Common myeloid progenitor, CD34-positive (primary cell): ENCODE measurements at regions not wholly inside any gene's neighbourhood (a gene's known extent, or its start where the extent isn't known, plus 50 kb on each side); places are given as distances from the start of the nearest gene placed in this dataset.

ENCODE experiments used
- CTCF ChIA-PET: fragments of 350-600 bp; sonication (Branson Sonifier 250); formaldehyde crosslinking; loops from one replicate; lab custom pipeline; 2021; ENCODE audit warnings: antibody characterized with exemption; lab: Charles Lee
- POLR2A ChIA-PET: fragments of 350-600 bp; sonication (Branson Sonifier 250); formaldehyde crosslinking; loops from one replicate; lab custom pipeline; 2021; ENCODE audit warnings: antibody characterized with exemption; lab: Charles Lee
- DNase-seq, 3 donors: peaks; one replicate each; pipeline versions ENCODE4 v3.0.0 to v3.0.0-alpha.2; 2013
- H3K27ac ChIP-seq, 2 experiments: 1 replicate in 1 of 2; 2 replicates in 1 of 2; pipeline ENCODE4 v1.7.0; 2013; ENCODE audit warnings: inconsistent platforms in 2 of 2, low read length in 2 of 2, mild to moderate bottlenecking in 2 of 2, low read depth in 1 of 2, moderate library complexity in 1 of 2; ENCODE audit not compliant: severe bottlenecking in 2 of 2, insufficient read depth in 1 of 2, poor library complexity in 1 of 2
- H3K27me3 ChIP-seq, 5 experiments: replicated peaks in 2 of 5; 1 replicate in 3 of 5; 2 replicates in 2 of 5; pipeline versions ENCODE4 v1.6.1 to v1.7.0; 2013; ENCODE audit warnings: low read length in 4 of 5, mild to moderate bottlenecking in 2 of 5, moderate library complexity in 2 of 5, inconsistent platforms in 1 of 5; ENCODE audit not compliant: insufficient read depth in 5 of 5, control insufficient read depth in 4 of 5
- H3K36me3 ChIP-seq, 4 experiments: 1 replicate in 2 of 4; 2 replicates in 2 of 4; pipeline versions ENCODE4 v1.6.1 to v1.7.0; 2013; ENCODE audit warnings: low read length in 3 of 4, control low read depth in 1 of 4, mild to moderate bottlenecking in 1 of 4; ENCODE audit not compliant: control insufficient read depth in 4 of 4, insufficient read depth in 4 of 4
- H3K4me1 ChIP-seq, 4 experiments: 1 replicate in 3 of 4; 2 replicates in 1 of 4; pipeline versions ENCODE4 v1.6.1 to v1.7.1; 2013; ENCODE audit warnings: low read length in 3 of 4, mild to moderate bottlenecking in 3 of 4, control low read depth in 1 of 4, inconsistent platforms in 1 of 4, moderate library complexity in 1 of 4; ENCODE audit not compliant: control insufficient read depth in 4 of 4, insufficient read depth in 4 of 4; ENCODE audit errors: control extremely low read depth in 1 of 4
- H3K4me3 ChIP-seq, 7 experiments: 1 replicate in 4 of 7; 2 replicates in 3 of 7; pipeline versions ENCODE4 v1.5.1 to v1.7.0; 2013; ENCODE audit warnings: mild to moderate bottlenecking in 7 of 7, low read length in 6 of 7, moderate library complexity in 6 of 7, inconsistent platforms in 2 of 7, low read depth in 2 of 7, control low read depth in 1 of 7; ENCODE audit not compliant: insufficient read depth in 4 of 7, control insufficient read depth in 1 of 7; ENCODE audit errors: extremely low read depth in 1 of 7
- H3K9me3 ChIP-seq, 5 experiments: 1 replicate in 4 of 5; 2 replicates in 1 of 5; pipeline versions ENCODE4 v1.6.1 to v1.7.1; 2013; ENCODE audit warnings: low read length in 4 of 5, mild to moderate bottlenecking in 2 of 5, inconsistent platforms in 1 of 5, low read depth in 1 of 5, moderate library complexity in 1 of 5; ENCODE audit not compliant: control insufficient read depth in 4 of 5, insufficient read depth in 2 of 5; ENCODE audit errors: control extremely low read depth in 1 of 5
- WGBS: methylation state at CpG from one replicate; pipeline ENCODE4 v1.1.5; 2013; ENCODE audit not compliant: insufficient coverage; 5-methylcytosine and 5-hydroxymethylcytosine counted together

DNA sequence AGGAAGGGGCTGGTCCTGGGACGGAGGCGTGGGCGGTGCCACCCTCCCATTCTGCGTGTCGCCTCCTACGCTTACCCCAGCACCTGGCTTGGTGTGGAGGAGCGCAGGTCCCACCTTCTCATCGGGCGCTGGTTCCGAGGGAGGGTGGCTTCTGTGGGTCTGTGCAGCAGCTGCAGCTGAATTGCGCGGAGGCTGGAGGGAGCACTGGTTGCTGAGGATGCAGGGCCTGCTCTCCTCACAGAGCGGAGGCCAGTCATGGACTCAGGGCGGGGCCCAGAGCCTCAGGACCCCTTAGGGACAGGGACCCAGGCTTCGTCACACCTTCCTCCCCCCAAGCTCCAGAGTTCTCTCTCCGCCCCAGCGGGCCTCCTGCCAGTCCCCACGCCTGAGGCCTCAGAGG, 127.8 kb upstream of the MAP3K4 start:
- CTCF ChIA-PET: interaction anchor here (0.8 kb wide), 1 partner anchor 116 kb away, joined by 3 read pairs; no protein-coding TSS in a partner anchor
- H3K4me3 ChIP-seq: no peak overlapping the region
- WGBS: 96% methylated on average over 15 of the region's 18 CpGs
- peaks cover 0 to 3% (median 0%) of the 10 kb centered on the region in 5 experiments for H3K9me3 ChIP-seq
- H3K27me3 ChIP-seq: no peaks in the 10 kb centered on the region
- DNase-seq: no peak
- no peaks in the 10 kb centered on the region for H3K4me1 ChIP-seq
- H3K27ac ChIP-seq: no peak overlapping the region
- POLR2A ChIA-PET: no interaction called here
- no peaks in the 10 kb centered on the region for H3K36me3 ChIP-seq

DNA sequence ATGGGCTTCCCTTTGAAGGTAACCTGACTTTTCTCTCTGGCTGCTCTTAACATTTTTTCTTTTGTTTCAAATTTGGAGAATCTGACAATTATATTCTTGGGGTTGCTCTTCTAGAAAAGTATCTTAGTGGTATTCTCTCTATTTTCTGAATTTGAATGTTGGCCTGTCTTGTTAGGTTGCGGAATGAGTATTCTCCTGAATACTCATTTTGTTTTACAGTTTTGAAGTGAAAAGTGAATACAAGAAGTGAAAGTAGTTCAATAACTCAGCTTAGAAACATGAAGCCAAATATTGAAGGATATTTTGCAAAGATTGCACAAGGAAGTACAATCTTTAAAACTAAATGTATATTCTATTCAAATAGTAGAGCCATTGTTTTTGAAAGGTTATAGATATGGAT, 120.2 kb upstream of the MAP3K4 start:
- CTCF ChIA-PET: no interaction called here
- no peak for DNase-seq
- H3K9me3 ChIP-seq: peaks cover 0 to 3% (median 0%) of the 10 kb centered on the region in 5 experiments
- H3K27ac ChIP-seq: no peak overlapping the region
- H3K27me3 ChIP-seq: no peaks in the 10 kb centered on the region
- no peak overlapping the region for H3K4me3 ChIP-seq
- H3K4me1 ChIP-seq: no peaks in the 10 kb centered on the region
- WGBS: no CpG with 5 or more reads among the region's 1 CpG
- no peaks in the 10 kb centered on the region for H3K36me3 ChIP-seq
- POLR2A ChIA-PET: no interaction called here

DNA sequence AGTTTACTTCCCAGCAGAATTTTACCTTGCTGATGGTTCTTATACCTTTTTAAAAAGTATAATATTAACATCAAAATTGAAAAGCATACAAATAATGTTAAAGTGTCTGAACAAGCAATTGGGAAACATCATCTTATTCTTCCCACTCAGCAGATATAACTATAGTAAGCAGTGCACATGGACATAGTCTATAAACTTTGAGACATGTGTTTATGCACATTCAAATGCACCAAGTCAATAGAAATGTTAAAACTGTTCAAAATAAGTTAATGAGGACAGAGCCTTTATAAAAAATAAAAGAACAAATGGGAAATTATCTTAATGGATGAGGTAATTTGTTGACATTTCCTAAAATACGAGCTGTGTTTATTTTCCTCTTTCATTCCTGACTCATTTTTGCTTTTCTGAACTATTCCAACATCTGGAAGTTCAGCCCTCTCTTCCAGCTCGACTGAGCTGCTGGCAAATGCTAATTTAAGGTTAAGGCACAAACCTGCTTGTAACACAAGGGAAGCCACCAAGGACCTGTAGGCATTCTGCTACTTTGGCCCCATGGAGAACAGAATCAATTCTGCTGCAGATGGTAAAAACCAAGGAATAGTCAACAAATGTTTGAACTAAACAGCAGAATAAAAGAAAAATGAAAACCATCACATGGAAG, 110.3 kb upstream of the MAP3K4 start:
- H3K27me3 ChIP-seq: no peaks in the 10 kb centered on the region
- H3K4me1 ChIP-seq: no peaks in the 10 kb centered on the region
- 0% methylated on average over 1 of the region's 2 CpGs for WGBS
- no peak for DNase-seq
- CTCF ChIA-PET: no interaction called here
- no peak overlapping the region for H3K27ac ChIP-seq
- no peaks in the 10 kb centered on the region for H3K36me3 ChIP-seq
- POLR2A ChIA-PET: no interaction called here
- H3K4me3 ChIP-seq: no peak overlapping the region
- no peaks in the 10 kb centered on the region for H3K9me3 ChIP-seq

GRCh38 chr6:160882006-160882405, 109.6 kb upstream of the MAP3K4 start:
- Histone ChIP-seq H3K36me3 (no peaks in the 10 kb centered on the region), H3K4me1 (no peaks in the 10 kb centered on the region), H3K4me3 (no peak overlapping the region), H3K27ac (no peak overlapping the region), H3K9me3 (no peaks in the 10 kb centered on the region), H3K27me3 (no peaks in the 10 kb centered on the region)
- POLR2A ChIA-PET: no interaction called here
- no peak for DNase-seq
- CTCF ChIA-PET: no interaction called here
- WGBS: no CpG with 5 or more reads among the region's 2 CpGs

- H3K36me3 ChIP-seq: no peaks in the 10 kb centered on the region
- ChIA-PET CTCF (no interaction called here), POLR2A (no interaction called here)
- H3K27me3 ChIP-seq: no peaks in the 10 kb centered on the region
- WGBS: no CpG with 5 or more reads among the region's 5 CpGs
- H3K9me3 ChIP-seq: no peaks in the 10 kb centered on the region
- no peaks in the 10 kb centered on the region for H3K4me1 ChIP-seq
- DNase-seq: no peak
- no peak overlapping the region for H3K4me3 ChIP-seq
- no peak overlapping the region for H3K27ac ChIP-seq
Observed at GRCh38 chr6:160882791-160883279, 108.7 kb upstream of the MAP3K4 start.

GRCh38 chr6:160883560-160883959, 108.0 kb upstream of the MAP3K4 start:
- no peak overlapping the region for H3K4me3 ChIP-seq
- ChIA-PET POLR2A (no interaction called here), CTCF (no interaction called here)
- no peak for DNase-seq
- H3K36me3 ChIP-seq: no peaks in the 10 kb centered on the region
- H3K27me3 ChIP-seq: no peaks in the 10 kb centered on the region
- no peaks in the 10 kb centered on the region for H3K4me1 ChIP-seq
- WGBS: 57% methylated on average over 1 of the region's 2 CpGs
- H3K27ac ChIP-seq: no peak overlapping the region
- H3K9me3 ChIP-seq: no peaks in the 10 kb centered on the region

DNA sequence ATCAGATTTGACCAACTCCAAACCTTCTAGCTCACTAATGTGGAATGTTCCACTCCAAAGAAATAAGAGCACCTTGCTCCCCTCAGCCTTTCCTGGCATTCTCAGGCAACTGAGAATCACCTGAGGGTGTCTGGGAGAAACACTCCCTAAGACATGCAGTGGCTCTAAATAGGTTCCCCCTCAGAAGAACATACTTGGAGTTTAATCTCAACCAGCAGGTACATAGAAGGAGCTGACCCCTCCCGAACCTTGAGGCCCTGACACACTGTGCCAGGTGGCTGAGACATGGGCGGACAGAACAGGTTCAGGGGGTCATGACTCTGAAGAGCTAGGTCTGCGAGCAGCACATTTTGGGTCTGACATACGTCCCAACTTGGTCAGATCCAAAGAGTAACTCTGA, 107.6 kb upstream of the MAP3K4 start:
- no peaks in the 10 kb centered on the region for H3K4me1 ChIP-seq
- H3K36me3 ChIP-seq: no peaks in the 10 kb centered on the region
- ChIA-PET POLR2A (no interaction called here), CTCF (no interaction called here)
- no peaks in the 10 kb centered on the region for H3K9me3 ChIP-seq
- no peak overlapping the region for H3K27ac ChIP-seq
- DNase-seq: no peak
- 87% methylated on average over 4 of the region's 4 CpGs for WGBS
- no peak overlapping the region for H3K4me3 ChIP-seq
- H3K27me3 ChIP-seq: no peaks in the 10 kb centered on the region
